Umbilical cord (tissue), 1 donor: ENCODE measurements at regions not wholly inside any gene's neighbourhood (a gene's known extent, or its start where the extent isn't known, plus 50 kb on each side); places are given as distances from the start of the nearest gene placed in this dataset.

ENCODE experiments used
- DNase-seq: peaks from one replicate; pipeline ENCODE4 v3.0.0-alpha.2; 2015; ENCODE audit warnings: low spot score

- no peak for DNase-seq
These were observed 198.5 kb upstream of the NEBL start for GRCh38 chr10:21095494-21096055.

DNA sequence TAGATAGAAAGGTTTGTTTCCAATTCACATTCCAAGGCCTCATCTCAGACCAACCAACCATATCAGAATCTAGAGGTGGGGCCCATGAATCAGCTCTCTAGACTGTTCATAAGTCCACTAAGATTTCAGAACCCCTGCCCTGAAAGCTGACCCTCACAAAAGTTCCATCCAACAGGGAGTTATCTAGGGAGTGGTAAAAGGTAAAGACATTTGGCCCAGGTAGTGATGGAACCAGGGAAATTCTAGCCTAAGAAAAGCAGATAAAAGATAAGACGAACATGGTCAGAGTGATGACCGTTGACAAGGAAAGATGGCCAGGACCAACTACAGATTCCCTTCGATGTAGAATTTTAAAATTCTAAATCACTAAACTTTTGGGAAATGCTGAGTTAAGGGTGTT lies 198.0 kb upstream of the NEBL start:
- DNase-seq = no peak

DNA sequence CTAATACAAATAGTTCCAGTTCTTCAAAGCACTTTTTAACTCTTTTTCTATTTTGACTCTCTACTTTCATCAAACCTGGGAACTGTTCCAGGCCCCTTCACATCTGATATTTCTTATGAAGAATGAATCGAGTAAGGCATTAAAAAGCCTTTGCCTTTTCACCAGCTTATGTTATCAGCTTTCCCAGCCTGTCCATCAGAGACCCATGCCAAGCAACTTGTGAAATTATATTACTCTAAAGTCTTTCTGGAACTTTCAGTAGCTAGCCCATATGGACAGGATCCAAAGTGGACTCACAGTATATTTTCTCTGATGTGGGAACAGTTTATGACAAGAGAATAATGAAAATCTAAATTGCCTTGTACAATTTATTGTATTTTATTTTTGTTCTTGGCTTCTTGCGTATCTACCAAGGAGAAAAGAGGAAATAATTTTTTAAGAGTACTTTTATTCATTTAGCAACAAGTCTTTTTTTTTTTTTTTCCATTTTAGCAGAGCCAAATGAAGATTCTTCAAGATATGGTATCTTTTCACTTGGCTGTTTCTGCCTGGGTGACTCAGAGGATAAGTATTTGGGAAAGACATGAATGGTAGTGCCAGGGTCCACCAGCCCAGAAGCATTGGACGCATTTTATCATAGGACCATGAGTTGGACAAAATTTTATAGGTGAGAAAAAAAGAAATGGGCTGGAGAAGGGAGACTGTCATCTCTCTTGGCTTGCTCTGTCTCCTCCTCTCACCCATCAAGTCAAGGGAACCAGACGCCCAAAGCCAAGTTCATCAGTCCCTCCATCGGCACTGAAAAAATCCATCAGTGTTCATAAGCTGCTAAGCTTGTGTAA lies 195.8 kb upstream of the NEBL start:
- peak; percentile 27 for DNase-seq

GRCh38 chr10:21090609-21091082 lies 193.5 kb upstream of the NEBL start:
- DNase-seq = no peak

DNA sequence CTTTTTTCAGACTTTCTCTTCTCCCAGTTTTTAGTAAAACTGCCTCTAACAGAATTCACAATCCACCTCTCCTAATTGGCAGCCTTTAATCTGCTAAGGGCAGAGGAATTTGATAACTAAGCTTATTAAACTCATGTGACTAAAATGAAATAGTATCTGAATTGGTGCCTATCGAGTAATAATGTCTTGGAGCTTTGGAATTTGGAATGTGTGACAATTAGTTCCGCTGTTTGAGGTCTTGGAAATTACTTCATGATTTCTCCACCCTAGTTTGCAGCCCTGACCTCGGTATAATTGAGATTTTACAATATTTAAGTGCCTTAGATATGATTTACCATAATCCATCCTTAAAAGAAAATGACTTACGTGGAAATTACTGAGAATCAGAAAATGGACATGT lies 190.4 kb upstream of the NEBL start:
- no peak for DNase-seq

DNA sequence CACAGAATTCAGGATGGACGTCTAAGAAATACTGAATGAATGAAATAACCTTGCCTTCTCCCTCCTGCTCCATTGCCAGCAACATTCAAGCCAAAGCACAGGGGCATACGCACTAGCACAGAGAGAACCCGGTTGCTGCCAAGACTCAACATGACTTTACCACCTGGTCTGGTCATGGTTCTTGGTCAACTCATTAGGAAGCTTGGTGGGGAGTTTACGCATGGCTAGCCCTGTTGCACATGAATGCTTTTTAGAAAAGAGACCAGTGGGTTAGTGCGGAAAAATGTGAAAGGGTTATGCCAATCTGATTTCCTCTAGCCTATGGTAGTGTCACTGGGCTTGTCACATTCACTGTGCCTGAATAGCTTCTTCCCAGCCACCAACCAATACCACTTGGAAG lies 187.6 kb upstream of the NEBL start:
- DNase-seq = no peak

DNA sequence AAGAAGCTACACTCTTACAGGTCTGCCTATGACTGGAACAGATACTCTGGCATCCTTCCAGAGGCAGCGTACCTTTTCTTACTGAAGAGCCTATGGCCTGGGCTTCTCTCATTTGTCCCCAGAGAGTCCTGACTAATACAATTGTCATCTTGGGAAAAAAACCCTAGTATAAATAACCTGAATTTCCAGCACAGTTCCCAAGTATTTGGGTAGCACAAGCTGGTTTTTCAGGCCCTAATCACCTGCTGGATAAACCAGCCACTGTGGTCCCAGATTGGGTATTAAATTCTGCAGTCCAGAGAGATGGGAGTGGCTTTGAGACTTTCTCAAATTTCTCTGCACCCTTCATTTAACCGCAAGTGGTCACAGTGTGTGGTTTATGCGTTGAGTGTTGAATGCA lies 186.8 kb upstream of the NEBL start:
- DNase-seq = no peak

DNA sequence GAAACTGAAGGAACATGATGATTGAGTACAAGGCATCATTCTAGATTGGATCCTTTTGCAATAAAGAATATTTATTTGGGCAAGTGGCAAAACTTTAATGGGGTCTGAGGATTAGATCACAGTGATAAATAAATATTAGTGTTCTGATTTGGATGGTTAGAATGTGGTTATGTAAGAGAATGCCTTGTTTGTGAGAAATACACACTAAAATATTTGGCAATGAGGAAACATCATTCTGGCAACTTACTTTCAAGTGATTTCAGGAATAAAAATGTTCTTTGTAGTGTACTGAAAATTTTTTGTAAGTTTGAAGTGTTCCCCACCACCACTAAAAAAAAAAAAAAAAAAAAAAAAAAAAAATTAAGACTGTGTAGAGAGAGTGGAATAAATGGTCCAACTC lies 185.1 kb upstream of the NEBL start:
- DNase-seq = no peak

DNA sequence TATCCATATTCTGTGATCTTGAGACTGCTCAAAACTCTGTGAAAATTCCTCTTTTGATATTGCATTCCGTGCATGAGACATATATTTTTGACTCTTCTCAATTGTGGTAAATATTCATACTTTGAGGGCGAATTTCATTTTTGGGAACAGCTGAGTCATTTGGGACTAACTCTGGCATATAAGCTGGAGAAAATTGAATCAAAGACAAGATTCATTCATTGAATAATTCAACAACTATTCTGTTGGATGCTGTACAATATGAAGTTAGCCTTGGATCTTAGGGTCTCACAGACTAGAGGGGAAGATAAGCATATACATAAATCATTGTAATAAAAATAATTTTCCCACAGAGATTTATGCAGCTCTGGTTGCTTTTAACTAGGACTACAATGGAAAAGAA lies 183.2 kb upstream of the NEBL start:
- peak; percentile 71 for DNase-seq

GRCh38 chr10:21079330-21079658 lies 182.2 kb upstream of the NEBL start:
- DNase-seq = no peak

DNA sequence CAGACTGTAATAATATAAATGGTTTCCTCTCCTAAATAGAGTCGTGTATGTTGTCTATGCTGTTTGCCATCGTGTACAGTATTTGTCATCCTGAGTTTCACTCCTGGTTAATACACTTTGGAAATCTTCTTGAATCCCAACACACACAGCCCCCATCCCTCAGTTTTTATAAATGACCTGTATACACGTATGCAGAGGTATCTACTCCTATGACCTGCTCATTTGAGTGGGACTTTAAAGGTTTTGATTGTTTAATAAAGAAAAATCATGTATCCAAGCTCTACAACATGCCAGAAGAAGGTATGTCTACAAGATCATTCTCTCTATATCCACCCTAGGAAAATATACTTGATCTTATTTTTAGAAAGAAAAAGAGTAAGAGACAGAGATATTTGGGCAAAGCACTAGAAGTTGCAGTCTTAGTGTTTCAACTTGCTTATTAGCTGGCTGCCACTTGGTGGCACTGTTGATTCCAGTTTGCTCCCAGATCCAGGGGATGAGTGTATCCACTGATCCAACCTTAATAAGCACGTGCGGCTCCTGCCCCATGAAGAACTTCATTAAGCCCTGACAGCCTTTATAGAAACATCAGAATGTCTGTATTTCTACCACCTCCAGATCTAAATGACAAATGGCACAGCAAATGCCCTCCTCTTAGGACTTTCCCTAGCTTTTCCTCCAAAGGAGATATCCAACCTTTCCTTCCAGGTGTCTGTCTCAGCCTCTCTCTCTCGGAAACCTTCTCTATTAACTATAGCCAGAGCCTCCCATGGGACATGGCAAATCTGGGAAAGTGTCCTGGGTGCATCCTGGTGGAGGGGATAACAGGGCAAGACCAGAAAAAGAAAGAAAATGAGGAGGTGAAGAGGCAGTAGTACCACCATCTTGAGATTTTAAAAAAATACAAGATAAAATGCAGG lies 181.6 kb upstream of the NEBL start:
- peak; percentile 72 for DNase-seq

GRCh38 chr10:21077681-21078080 lies 180.6 kb upstream of the NEBL start:
- DNase-seq = no peak

DNA sequence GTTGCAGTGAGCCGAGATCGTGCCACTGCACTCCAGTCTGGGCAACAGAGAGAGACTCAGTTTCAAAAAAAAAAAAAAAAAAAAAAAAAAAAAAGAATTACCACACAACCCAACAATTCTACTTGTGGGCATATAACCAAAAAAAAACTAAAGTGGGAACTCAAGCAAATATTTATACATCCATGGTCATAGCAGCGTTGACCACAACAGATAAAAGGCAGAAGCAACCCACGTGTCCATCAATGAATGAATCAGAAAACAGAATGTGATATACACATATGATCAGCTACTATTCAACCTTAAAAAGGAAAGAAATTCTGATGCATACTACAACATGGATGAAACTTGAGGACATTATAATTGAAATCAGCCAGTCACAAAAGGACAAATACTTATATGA lies 179.3 kb upstream of the NEBL start:
- no peak for DNase-seq

DNA sequence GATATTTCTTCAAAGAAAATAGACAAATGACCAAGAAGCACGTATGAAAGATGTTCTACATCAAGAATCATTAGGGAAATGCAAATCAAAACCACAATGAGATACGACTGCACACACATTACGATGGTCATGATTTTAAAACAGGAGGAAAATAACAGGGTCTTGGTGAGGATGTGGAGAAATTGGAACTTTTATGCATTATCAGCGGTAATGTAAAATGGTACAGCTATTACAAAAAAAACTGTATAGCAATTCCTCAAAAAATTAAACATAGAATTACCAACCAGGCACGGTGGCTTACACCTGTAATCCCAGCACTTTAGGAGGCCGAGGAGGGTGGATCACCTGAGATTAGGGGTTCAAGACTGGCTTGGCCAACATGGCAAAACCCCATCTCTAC lies 178.8 kb upstream of the NEBL start:
- DNase-seq = no peak

GRCh38 chr10:21071001-21071673 lies 174.0 kb upstream of the NEBL start:
- DNase-seq = no peak

GRCh38 chr10:21069929-21070700 lies 173.0 kb upstream of the NEBL start:
- DNase-seq = peak; percentile 93

DNA sequence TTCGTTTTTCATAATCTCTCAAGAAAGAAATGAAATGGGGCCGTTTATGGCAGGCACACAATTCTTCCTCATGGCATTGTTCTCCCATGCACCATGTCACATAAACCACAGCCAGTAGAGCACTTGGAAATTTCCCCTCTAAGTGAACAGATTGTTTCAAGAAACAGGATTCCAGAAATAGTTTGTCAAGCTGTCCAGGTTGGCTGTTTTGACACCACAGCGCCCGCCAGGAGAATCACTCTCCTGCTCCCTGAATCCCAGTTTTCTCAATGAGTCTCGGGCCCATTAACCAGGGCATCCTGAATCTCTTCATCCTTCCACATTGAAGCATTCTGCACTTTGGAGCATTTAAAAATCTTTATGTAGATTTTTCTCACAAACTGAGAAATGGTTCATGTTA lies 172.2 kb upstream of the NEBL start:
- DNase-seq = no peak

- DNase-seq = no peak
These were observed 171.0 kb upstream of the NEBL start for GRCh38 chr10:21068026-21068656.

DNA sequence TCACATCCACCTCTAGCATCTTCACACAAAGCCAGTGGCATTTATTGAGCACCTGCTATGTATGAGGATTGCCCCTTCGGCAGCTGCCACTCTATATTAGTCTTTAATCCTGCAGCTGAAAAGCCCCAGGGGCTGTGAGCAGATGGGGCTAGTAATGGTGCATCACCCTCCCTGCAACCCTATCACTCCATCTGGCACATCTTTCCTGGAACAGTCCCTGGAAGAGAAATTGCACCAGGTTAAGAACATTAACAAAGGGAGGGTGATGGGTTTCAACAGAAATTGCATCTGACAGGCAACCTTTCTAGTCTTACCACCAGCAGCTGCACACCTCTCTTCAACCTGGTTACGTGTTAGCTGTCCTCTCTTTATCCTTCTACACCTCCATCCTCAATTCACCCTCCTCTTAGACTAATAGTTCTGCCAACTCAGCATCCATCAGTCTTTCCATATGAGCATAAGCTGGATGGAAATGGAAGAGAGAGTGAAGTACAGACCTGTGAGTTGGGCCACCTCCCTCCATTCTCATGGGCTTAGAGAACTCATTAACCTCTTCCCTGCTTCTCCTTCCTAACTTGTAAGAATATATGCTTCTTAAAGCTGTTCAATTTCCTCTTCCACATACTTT lies 168.6 kb upstream of the NEBL start:
- DNase-seq = no peak

- peak; percentile 63 for DNase-seq
These were observed 164.9 kb upstream of the NEBL start for GRCh38 chr10:21061982-21062381.
